Adipocyte (in vitro differentiated cells): ENCODE measurements at regions not wholly inside any gene's neighbourhood (a gene's known extent, or its start where the extent isn't known, plus 50 kb on each side); places are given as distances from the start of the nearest gene placed in this dataset.

Experiments
- DNase-seq: peaks from one replicate; pipeline ENCODE4 v3.0.0-alpha.2; 2015; ENCODE audit warnings: low read depth
- H3K27me3 ChIP-seq: replicated peaks from 2 replicates; pipeline ENCODE4 v1.7.0; 2013; ENCODE audit warnings: mild to moderate bottlenecking, low read length, moderate library complexity; ENCODE audit not compliant: control insufficient read depth, insufficient read depth
- H3K36me3 ChIP-seq: 2 replicates; pipeline ENCODE4 v1.7.0; 2013; ENCODE audit warnings: low read length, mild to moderate bottlenecking, moderate library complexity; ENCODE audit not compliant: control insufficient read depth, insufficient read depth, severe bottlenecking
- H3K4me1 ChIP-seq: 2 replicates; pipeline ENCODE4 v1.7.0; 2013; ENCODE audit warnings: mild to moderate bottlenecking, low read length, moderate library complexity; ENCODE audit not compliant: control insufficient read depth, insufficient read depth
- H3K4me3 ChIP-seq: 2 replicates; pipeline ENCODE4 v1.7.0; 2013; ENCODE audit warnings: mild to moderate bottlenecking, low read length, moderate library complexity
- H3K9ac ChIP-seq: 2 replicates; pipeline ENCODE4 v1.7.0; 2013; ENCODE audit warnings: mild to moderate bottlenecking, low read length, moderate library complexity
- H3K9me3 ChIP-seq: 2 replicates; pipeline ENCODE4 v1.7.0; 2013; ENCODE audit warnings: mild to moderate bottlenecking, low read length, moderate library complexity; ENCODE audit not compliant: control insufficient read depth

DNA sequence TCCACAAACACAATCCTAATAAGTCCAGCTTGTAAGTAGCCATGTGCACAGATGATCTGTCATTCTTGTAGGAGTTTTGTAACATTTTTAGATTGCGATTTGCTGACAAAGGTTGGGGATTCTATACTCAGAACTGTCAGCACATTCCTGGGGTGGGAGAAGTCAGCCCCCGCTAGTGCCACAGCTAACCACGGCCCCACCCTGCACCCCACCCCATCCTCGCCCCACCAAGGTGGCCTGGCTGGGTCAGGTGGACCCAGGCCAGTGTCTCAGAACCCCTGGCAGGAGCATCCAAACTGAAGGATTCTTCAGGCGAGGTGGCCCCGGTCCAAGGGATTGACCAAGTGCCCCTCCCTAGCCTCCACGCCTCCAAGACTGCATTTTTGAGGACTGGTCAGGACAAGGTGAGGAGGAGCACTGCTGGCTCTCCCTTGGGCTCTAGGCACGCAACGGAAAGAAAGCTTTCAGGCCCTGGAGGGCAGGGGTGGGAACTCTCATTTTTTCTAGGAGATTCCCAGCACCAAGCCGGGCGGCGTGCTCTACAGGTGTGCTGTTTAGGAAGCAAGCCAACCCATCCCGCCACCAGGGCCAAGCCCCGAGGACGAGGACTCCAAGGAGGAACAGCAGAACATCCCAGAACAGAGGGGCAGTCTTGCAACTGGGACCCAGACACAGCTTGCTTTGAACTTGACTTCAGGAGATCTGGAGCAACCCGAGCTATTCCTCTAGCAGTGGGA, 172.8 kb downstream of the BCL11B start:
- no peaks in the 10 kb centered on the region for H3K27me3 ChIP-seq

DNA sequence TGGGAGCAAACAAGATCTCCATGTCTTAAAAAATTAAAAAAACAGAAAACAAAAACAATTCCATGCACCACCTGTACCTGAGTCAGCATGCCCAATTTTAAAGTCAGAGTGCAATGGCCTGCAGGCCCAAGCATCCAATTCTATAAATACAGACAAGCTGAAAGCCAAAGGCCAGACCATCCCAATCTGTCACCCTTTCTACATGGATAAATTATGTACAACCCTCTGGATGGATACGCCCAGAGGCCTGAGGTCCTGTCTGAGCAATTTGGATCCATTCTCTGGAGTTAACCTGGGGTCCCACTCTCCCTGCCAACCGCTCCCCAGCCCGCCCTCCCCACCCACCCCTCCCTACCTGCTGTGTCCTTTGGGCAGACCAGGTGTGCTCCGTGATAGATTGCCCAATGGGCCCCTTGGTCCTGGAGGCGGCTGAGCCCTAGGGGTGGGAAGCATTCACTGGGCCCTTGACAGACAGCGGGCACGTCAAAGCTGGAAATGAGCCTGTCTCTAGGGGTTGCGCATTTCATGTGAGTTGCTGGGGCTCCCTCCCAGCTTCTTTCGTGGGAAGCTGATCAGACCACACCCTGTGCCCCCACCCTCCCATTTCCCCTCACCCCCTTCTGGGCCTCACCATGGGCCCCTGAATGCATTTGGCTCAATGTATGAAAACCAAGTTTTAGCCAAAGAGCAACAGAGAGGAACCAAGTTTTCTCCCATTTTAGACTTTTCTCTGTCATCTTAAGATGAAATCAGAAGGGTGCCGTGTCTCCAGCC, 171.3 kb downstream of the BCL11B start:
- Histone ChIP-seq H3K4me3 (no peak overlapping the region), H3K4me1 (no peaks in the 10 kb centered on the region), H3K27me3 (no peaks in the 10 kb centered on the region), H3K9me3 (peaks cover 8% of the 10 kb centered on the region), H3K9ac (no peak overlapping the region), H3K36me3 (no peaks in the 10 kb centered on the region)
- no peak for DNase-seq

More for the DNA sequence above, 172.8 kb downstream of the BCL11B start:
- Histone ChIP-seq H3K36me3 (no peaks in the 10 kb centered on the region), H3K9ac (no peak overlapping the region), H3K4me1 (no peaks in the 10 kb centered on the region), H3K4me3 (no peak overlapping the region), H3K9me3 (no peaks in the 10 kb centered on the region)
- no peak for DNase-seq

DNA sequence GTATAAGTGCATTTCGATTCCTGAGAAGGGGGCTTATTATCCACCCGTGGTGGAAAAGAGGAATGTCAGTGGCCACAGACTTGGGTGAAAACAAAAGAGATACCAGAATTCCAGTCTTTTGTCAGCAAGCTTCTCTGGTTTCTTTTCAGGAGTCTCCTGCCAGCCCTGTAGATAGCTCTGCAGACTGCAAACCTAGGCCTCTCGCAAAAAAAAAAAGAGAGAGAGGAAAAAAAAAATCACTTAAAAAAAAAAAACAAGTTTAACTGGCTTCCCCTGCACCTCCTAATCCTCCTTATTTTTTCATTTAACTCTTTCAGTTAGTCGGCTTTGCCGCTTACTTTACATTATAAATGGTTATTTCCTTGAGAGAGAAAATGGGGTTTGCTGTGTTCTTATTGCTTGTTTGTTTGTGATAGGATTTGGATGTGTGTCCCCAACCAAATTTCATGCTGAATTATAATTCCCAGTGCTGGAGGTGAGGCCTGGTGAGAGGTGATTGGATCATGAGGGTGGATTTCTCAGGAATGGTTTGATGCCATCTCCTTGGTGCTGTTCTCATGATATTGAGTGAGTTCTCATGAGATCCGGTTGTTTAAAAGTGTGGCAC, 170.0 kb downstream of the BCL11B start:
- Histone ChIP-seq H3K9ac (no peak overlapping the region), H3K4me3 (no peak overlapping the region), H3K27me3 (no peaks in the 10 kb centered on the region), H3K4me1 (no peaks in the 10 kb centered on the region), H3K9me3 (peaks cover 11% of the 10 kb centered on the region), H3K36me3 (no peaks in the 10 kb centered on the region)
- no peak for DNase-seq

DNA sequence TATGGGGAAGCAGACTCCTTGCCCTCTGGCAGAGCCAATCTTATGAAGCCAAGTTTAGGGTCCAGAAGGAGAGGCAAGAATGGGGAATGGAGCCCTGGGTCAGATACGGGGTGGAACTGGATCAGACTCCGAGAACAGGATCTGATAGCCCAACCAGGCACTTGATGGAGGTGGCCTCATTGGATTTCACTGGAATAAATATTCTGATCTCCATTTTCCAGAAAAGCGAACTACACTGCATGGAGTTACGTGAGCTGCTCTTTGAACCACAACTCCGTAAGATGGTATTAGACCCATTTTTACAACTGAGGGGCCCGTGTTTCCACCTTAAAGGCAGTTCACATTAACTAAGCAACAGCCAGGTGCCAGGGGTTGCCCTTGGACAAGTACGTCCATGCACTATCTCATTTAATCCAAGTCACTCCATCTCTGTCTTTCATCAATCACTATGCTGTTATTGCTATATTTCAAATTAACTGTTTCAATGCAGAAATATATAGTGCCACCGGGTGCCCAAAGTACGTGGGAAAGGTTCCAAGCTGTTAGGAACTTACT, 155.2 kb downstream of the BCL11B start:
- Histone ChIP-seq H3K9me3 (peaks cover 24% of the 10 kb centered on the region), H3K36me3 (no peaks in the 10 kb centered on the region), H3K4me3 (no peak overlapping the region), H3K27me3 (peaks cover 35% of the 10 kb centered on the region), H3K4me1 (no peaks in the 10 kb centered on the region), H3K9ac (no peak overlapping the region)
- no peak for DNase-seq

DNA sequence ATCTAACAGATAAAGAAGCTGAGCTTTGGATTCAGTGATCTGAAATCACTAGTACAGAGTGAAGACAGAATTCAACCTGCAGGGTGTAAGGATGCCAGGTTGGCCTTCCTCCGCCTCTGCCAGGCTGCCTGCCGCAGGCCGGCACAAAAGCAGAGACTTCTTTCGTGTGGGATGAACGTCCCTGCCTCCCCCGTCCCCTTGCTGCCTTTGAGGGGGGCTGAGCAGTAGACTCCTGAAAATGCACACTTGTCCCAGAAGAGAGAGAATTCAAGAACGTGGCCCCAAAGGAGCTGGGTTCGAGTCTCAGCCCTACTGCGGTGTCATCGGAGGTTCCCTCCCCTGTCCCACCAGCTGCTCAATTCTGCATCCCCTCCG, 154.3 kb downstream of the BCL11B start:
- DNase-seq = no peak
- H3K4me1 ChIP-seq = no peaks in the 10 kb centered on the region
- peaks cover 24% of the 10 kb centered on the region for H3K9me3 ChIP-seq
- no peaks in the 10 kb centered on the region for H3K36me3 ChIP-seq
- H3K4me3 ChIP-seq = no peak overlapping the region
- no peak overlapping the region for H3K9ac ChIP-seq
- H3K27me3 ChIP-seq = peaks cover 35% of the 10 kb centered on the region

DNA sequence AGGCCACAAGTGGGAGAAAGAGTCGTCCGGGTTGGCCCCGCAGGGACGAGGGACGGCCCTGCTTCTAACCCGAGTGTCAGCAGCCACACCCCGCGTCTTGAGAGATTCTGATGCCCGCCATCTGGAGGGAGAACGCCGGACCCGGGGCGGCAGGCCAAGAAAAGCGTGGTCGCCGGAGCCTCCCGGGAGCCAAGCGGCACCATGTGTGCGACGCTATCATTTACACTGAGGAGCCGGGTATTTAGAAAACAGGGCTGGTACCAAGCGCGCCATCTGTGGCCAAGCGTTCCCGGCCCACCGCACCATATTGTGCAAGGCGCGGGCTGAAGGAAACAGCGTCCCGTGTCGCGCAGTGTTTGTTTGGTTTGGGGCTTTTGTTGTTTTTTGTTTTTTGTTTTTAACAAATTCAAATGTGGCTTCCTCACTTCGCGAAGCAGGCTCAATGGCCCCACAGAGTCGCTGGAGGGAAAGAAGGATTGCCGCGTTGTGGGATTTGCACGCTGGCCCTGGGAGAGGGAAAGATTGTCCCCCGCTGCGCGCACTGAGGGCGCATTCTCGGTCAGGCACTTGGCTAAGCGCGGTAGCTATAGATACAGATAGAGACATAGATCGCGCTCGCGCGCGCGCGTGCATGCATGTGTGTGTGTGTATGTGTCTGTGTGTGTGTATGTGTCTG, 153.8 kb downstream of the BCL11B start:
- Histone ChIP-seq H3K36me3 (no peaks in the 10 kb centered on the region), H3K4me1 (no peaks in the 10 kb centered on the region)

DNA sequence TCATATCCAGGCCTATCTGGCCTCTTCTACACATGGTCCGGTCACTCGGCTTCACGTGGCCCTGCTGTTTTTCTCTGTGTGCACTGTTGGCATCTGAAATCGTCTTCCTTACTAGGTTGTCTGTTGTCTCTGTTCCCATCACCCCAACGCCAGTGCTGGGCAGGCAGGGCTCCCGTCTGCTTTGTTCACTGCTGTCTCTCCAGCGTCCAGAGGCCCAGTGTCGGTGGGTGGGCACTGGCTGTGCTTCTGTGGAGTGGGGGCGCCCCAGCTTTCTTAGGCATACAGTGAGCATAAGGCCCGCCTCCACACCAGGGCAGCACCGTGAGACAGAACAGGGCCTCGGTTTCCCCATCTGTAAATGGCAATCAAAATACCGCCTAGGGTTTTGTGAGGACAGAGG, 153.1 kb downstream of the BCL11B start:
- Histone ChIP-seq H3K9ac (no peak overlapping the region), H3K27me3 (peaks cover 43% of the 10 kb centered on the region), H3K4me1 (no peaks in the 10 kb centered on the region), H3K4me3 (no peak overlapping the region), H3K9me3 (peaks cover 14% of the 10 kb centered on the region), H3K36me3 (no peaks in the 10 kb centered on the region)
- no peak for DNase-seq

More for the DNA sequence above, 153.8 kb downstream of the BCL11B start:
- Histone ChIP-seq H3K9ac (no peak overlapping the region), H3K27me3 (peaks cover 37% of the 10 kb centered on the region), H3K9me3 (peaks cover 19% of the 10 kb centered on the region), H3K4me3 (no peak overlapping the region)
- DNase-seq = no peak
